K562 (cell line): ENCODE measurements at regions not wholly inside any gene's neighbourhood (a gene's known extent, or its start where the extent isn't known, plus 50 kb on each side); places are given as distances from the start of the nearest gene placed in this dataset.

Source experiments
- ARID3A ChIP-seq: IDR thresholded peaks from 2 replicates; pipeline ENCODE4 v1.6.1; 2012; ENCODE audit warnings: low read depth, low read length, improper control_type of control experiment, borderline replicate concordance
- BRF1 ChIP-seq: IDR thresholded peaks from 3 replicates; pipeline ENCODE4 v1.6.1; 2011; ENCODE audit warnings: borderline replicate concordance, mild to moderate bottlenecking; ENCODE audit not compliant: insufficient read length; ENCODE audit errors: extremely low read depth
- FOXJ2 ChIP-seq: fragments of 200-800 bp; sonication (Bioruptor generic); IDR thresholded peaks from 2 replicates; pipeline ENCODE4 v1.6.1; 2016; ENCODE audit warnings: missing genetic modification characterization, missing compliant biosample characterization
- HDAC6 ChIP-seq: IDR thresholded peaks from 2 replicates; pipeline ENCODE4 v1.6.1; 2012; ENCODE audit warnings: low read depth, mild to moderate bottlenecking, control low read depth, inconsistent platforms, low read length, moderate library complexity
- MXI1 ChIP-seq: IDR thresholded peaks from 2 replicates; pipeline ENCODE4 v1.6.1; 2011; ENCODE audit warnings: low read depth, mild to moderate bottlenecking, improper control_type of control experiment, low read length
- NELFE ChIP-seq: IDR thresholded peaks from 2 replicates; pipeline ENCODE4 v1.6.1; 2011; ENCODE audit warnings: mild to moderate bottlenecking; ENCODE audit not compliant: insufficient read depth, insufficient read length
- POLR2A ChIP-seq: fragments of 450-650 bp; conservative IDR thresholded peaks from 2 replicates; pipeline ENCODE4 v1.6.1; 2016
- SP2 ChIP-seq: IDR thresholded peaks from 2 replicates; pipeline ENCODE4 v1.6.1; 2011; ENCODE audit warnings: mild to moderate bottlenecking, low read depth, low read length, moderate library complexity; ENCODE audit not compliant: poor library complexity, severe bottlenecking; ENCODE audit errors: extremely low read depth
- STAT6 ChIP-seq: sonication (generic); formaldehyde crosslinking; IDR thresholded peaks from 2 replicates; pipeline ENCODE4 v1.8.1; 2023; ENCODE audit warnings: mild to moderate bottlenecking, missing genetic modification reagents
- ZNF76 ChIP-seq: fragments of 250-450 bp; sonication (Bioruptor Pico); IDR thresholded peaks from 2 replicates; pipeline ENCODE4 v1.4.0; 2020; ENCODE audit warnings: mild to moderate bottlenecking, moderate library complexity, borderline replicate concordance
- ZSCAN32 ChIP-seq: fragments of 450-650 bp; formaldehyde crosslinking; IDR thresholded peaks from 2 replicates; pipeline ENCODE4 v1.4.0; 2020; ENCODE audit warnings: mild to moderate bottlenecking, moderate library complexity

GRCh38 chr3:13693441-13693840 lies 144.5 kb downstream of the FBLN2 start (continued):
- TF ChIP-seq ARID3A (no peak), FOXJ2 (tag) (no peak), POLR2A (no peak), ZNF76 (CRISPR knock-in tag) (no peak), BRF1 (no peak), SP2 (no peak), MXI1 (no peak), STAT6 (CRISPR knock-in tag) (no peak), NELFE (no peak), ZSCAN32 (CRISPR knock-in tag) (no peak), HDAC6 (no peak)
